ENCODE measurements at regions not wholly inside any gene's neighbourhood (a gene's known extent, or its start where the extent isn't known, plus 50 kb on each side); places are given as distances from the start of the nearest gene placed in this dataset.
"Not testable (repeated sequence)": the region's sequence is repeated elsewhere in the genome, so short reads cannot be mapped to it uniquely, and the experiment has no call there.

DNA sequence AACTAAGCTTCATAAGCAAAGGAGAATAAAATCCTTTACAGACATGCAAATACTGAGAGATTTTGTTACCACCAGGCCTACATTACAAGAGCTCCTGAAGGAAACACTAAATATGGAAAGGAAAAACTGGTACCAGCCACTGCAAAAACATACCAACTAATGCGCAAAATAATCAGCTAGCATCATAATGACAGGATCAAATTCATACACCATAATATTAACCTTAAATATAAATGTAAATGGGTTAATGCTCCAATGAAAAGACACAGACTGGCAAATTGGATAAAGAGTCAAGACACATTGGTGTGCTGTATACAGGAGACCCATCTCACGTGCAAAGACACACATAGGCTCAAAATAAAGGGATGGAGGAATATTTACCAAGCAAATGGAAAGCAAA is 80.3 kb upstream of the SLC35F3 start:
- H3K27me3 ChIP-seq (ENCODE audit: insufficient read depth, low read length); H3K9me3 ChIP-seq (ENCODE audit: control insufficient read depth in 1 of 2, low read length in 2 of 2); H3K27ac Mint-ChIP-seq; H3K4me3 ChIP-seq (ENCODE audit: low read length in 2 of 2); intact Hi-C loops (cut with micrococcal nuclease); H3K4me1 Mint-ChIP-seq; CTCF ChIA-PET (ENCODE audit: partially characterized antibody); DNase-seq; H3K4me1 ChIP-seq (ENCODE audit: insufficient read depth, low read length); H3K36me3 Mint-ChIP-seq; H3K4me3 Mint-ChIP-seq; H3K27me3 Mint-ChIP-seq; H3K27ac ChIP-seq (ENCODE audit: low read depth, low read length); H3K36me3 ChIP-seq (ENCODE audit: insufficient read depth, low read length); POLR2A ChIA-PET (ENCODE audit: partially characterized antibody): not testable (repeated sequence)
- H3K9me3 Mint-ChIP-seq: peaks cover 0 to 24% (median 13%) of the 10 kb centered on the region in 8 donors

DNA sequence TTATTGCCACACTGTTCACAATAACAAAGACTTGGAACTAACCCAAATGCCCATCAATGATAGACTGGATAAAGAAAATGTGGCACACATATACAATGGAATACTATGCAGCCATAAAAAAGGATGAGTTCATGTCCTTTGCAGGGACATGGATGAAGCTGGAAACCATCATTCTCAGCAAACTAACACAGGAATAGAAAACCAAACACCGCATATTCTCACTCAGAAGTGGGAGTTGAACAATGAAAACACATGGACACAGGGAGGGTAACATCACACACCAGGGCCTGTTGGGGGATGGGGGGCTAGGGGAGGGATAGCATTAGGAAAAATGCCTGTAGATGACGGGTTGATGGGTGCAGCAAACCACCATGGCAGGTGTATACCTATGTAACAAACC is 76.5 kb upstream of the SLC35F3 start:
- DNase-seq; H3K4me3 ChIP-seq (ENCODE audit: low read length in 2 of 2); H3K27me3 Mint-ChIP-seq; H3K4me1 ChIP-seq (ENCODE audit: insufficient read depth, low read length); H3K36me3 ChIP-seq (ENCODE audit: insufficient read depth, low read length); H3K27me3 ChIP-seq (ENCODE audit: insufficient read depth, low read length); H3K4me3 Mint-ChIP-seq; H3K4me1 Mint-ChIP-seq; H3K9me3 ChIP-seq (ENCODE audit: control insufficient read depth in 1 of 2, low read length in 2 of 2); H3K36me3 Mint-ChIP-seq; H3K27ac Mint-ChIP-seq; POLR2A ChIA-PET (ENCODE audit: partially characterized antibody); CTCF ChIA-PET (ENCODE audit: partially characterized antibody); H3K27ac ChIP-seq (ENCODE audit: low read depth, low read length); intact Hi-C loops (cut with micrococcal nuclease): not testable (repeated sequence)
- peaks cover 0 to 56% (median 30%) of the 10 kb centered on the region in 8 donors for H3K9me3 Mint-ChIP-seq

DNA sequence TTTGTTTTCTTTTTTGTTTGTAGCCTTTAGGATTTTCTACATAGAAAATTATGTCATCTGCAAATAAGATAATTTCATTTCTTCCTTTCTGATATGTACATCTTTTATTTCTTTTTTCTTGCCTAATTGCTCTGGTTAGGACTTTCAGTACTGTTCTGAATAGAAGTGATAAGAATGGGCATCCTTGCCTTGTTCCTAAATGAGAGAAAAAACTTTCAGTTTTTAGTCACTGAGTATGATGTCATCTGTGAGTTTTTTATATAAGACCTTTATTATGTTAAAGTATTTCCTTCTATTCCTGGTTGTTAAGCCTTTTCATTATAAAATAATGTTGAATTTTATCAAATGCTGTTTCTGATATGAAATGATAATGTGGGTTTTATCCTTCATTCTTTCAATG is 76.0 kb upstream of the SLC35F3 start:
- no peak overlapping the region for H3K4me3 ChIP-seq (ENCODE audit: low read length in 2 of 2)
- H3K27me3 ChIP-seq (ENCODE audit: insufficient read depth, low read length): no peaks in the 10 kb centered on the region
- Mint-ChIP-seq H3K27me3 (peaks cover 0 to 2% of the 10 kb centered on the region in 2 donors), H3K4me3 (no peak overlapping the region), H3K27ac (no peak overlapping the region), H3K36me3 (no peaks in the 10 kb centered on the region), H3K9me3 (peaks cover 0 to 57% (median 30%) of the 10 kb centered on the region in 8 donors), H3K4me1 (no peaks in the 10 kb centered on the region)
- no peaks in the 10 kb centered on the region for H3K9me3 ChIP-seq (ENCODE audit: control insufficient read depth in 1 of 2, low read length in 2 of 2)
- no peaks in the 10 kb centered on the region for H3K36me3 ChIP-seq (ENCODE audit: insufficient read depth, low read length)
- no peaks in the 10 kb centered on the region for H3K4me1 ChIP-seq (ENCODE audit: insufficient read depth, low read length)
- POLR2A ChIA-PET (ENCODE audit: partially characterized antibody): no interaction called here
- no peak overlapping the region for H3K27ac ChIP-seq (ENCODE audit: low read depth, low read length)
- DNase-seq: no peak
- intact Hi-C loops (cut with micrococcal nuclease): no loop called here
- CTCF ChIA-PET (ENCODE audit: partially characterized antibody): no interaction called here

DNA sequence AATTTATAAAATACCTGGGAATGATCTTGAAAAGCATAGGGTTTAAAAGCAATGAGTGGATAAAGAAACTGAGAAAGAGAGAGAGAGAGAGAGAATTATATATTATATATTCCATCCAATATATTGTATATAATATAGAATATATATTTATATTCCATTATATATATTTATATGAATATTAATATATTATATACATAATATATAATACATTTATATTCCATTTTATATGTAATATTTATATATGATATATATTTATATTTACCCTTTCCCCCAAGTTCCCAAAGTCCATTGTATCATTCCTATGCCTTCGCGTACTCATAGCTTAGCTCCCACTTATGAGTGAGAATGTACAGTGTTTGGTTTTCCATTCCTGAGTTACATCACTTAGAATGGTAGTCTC is 69.9 kb upstream of the SLC35F3 start:
- no peaks in the 10 kb centered on the region for H3K4me1 ChIP-seq (ENCODE audit: insufficient read depth, low read length)
- ChIA-PET CTCF (ENCODE audit: partially characterized antibody) (no interaction called here), POLR2A (ENCODE audit: partially characterized antibody) (no interaction called here)
- H3K9me3 Mint-ChIP-seq: peaks cover 0 to 41% (median 20%) of the 10 kb centered on the region in 8 donors
- intact Hi-C loops (cut with micrococcal nuclease): no loop called here
- no peak overlapping the region for H3K4me3 Mint-ChIP-seq
- no peaks in the 10 kb centered on the region for H3K9me3 ChIP-seq (ENCODE audit: control insufficient read depth in 1 of 2, low read length in 2 of 2)
- peaks cover 0 to 1% of the 10 kb centered on the region in 2 donors for H3K27me3 Mint-ChIP-seq
- no peak overlapping the region for H3K4me3 ChIP-seq (ENCODE audit: low read length in 2 of 2)
- H3K27ac Mint-ChIP-seq: no peak overlapping the region
- no peaks in the 10 kb centered on the region for H3K27me3 ChIP-seq (ENCODE audit: insufficient read depth, low read length)
- no peaks in the 10 kb centered on the region for H3K36me3 Mint-ChIP-seq
- H3K36me3 ChIP-seq (ENCODE audit: insufficient read depth, low read length): no peaks in the 10 kb centered on the region
- no peak for DNase-seq
- H3K4me1 Mint-ChIP-seq: no peaks in the 10 kb centered on the region
- H3K27ac ChIP-seq (ENCODE audit: low read depth, low read length): no peak overlapping the region

DNA sequence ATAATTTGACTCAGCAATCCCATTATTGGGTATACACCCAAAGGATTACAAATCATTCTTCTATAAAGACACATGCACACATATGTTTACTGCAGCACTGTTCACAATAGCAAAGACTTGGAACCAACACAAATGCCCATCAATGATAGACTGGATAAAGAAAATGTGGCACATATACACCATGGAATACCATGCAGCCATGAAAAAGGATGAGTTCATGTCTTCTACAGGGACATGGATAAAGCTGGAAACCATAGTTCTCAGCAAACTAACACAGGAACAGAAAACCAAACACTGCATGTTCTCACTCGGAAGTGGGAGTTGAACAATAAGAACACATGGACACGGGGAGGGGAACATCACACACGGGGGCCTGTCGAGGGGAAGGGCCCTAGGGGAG is 66.3 kb upstream of the SLC35F3 start:
- H3K9me3 ChIP-seq (ENCODE audit: control insufficient read depth in 1 of 2, low read length in 2 of 2); H3K4me3 ChIP-seq (ENCODE audit: low read length in 2 of 2); DNase-seq; H3K4me1 Mint-ChIP-seq; H3K27me3 Mint-ChIP-seq; H3K36me3 Mint-ChIP-seq; intact Hi-C loops (cut with micrococcal nuclease); H3K27ac ChIP-seq (ENCODE audit: low read depth, low read length); H3K4me1 ChIP-seq (ENCODE audit: insufficient read depth, low read length); POLR2A ChIA-PET (ENCODE audit: partially characterized antibody); CTCF ChIA-PET (ENCODE audit: partially characterized antibody); H3K27me3 ChIP-seq (ENCODE audit: insufficient read depth, low read length); H3K27ac Mint-ChIP-seq; H3K36me3 ChIP-seq (ENCODE audit: insufficient read depth, low read length); H3K4me3 Mint-ChIP-seq: not testable (repeated sequence)
- H3K9me3 Mint-ChIP-seq: peaks cover 0 to 21% (median 11%) of the 10 kb centered on the region in 8 donors

DNA sequence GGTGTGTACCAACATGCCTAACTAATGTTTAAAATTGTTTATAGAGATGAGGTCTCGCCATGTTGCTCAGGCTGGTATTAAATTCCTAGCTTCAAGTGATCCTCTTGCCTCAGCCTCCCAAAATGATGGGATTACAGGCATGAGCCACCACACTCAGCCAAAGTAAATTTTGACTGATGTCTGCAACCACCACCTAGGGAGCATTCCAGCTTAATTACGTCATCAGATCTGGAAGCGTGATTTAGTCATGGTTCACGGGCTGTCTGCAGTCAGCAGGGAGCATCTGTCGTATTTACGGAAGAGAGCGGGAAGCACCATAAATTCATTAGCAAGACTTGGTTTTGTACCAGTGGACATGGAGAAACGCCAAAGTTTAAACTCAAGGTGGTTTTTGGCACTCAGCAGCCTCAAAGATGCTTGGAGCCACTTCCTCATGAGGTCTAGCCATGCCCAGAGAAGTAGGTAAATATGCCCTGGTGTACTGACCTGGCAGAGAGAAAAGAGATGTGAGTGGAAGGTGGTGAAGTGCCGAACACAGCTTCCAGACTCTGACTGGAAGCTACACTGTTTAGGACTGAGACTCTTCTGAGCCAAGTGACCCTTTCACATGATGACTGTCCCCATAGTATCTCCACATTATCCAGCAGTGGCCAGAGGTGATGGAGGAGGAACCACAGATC is 60.8 kb upstream of the SLC35F3 start:
- Histone ChIP-seq H3K4me3 (ENCODE audit: low read length in 2 of 2) (no peak overlapping the region), H3K36me3 (ENCODE audit: insufficient read depth, low read length) (no peaks in the 10 kb centered on the region), H3K4me1 (ENCODE audit: insufficient read depth, low read length) (no peaks in the 10 kb centered on the region), H3K9me3 (ENCODE audit: control insufficient read depth in 1 of 2, low read length in 2 of 2) (no peaks in the 10 kb centered on the region), H3K27me3 (ENCODE audit: insufficient read depth, low read length) (no peaks in the 10 kb centered on the region), H3K27ac (ENCODE audit: low read depth, low read length) (no peak overlapping the region)
- Mint-ChIP-seq H3K27me3 (peaks cover 1 to 2% of the 10 kb centered on the region in 2 donors), H3K4me1 (no peaks in the 10 kb centered on the region), H3K27ac (no peak overlapping the region), H3K9me3 (peaks cover 2 to 30% (median 10%) of the 10 kb centered on the region in 8 donors), H3K4me3 (no peak overlapping the region), H3K36me3 (no peaks in the 10 kb centered on the region)
- no peak for DNase-seq
- ChIA-PET CTCF (ENCODE audit: partially characterized antibody) (no interaction called here), POLR2A (ENCODE audit: partially characterized antibody) (no interaction called here)
- intact Hi-C loops (cut with micrococcal nuclease): no loop called here

DNA sequence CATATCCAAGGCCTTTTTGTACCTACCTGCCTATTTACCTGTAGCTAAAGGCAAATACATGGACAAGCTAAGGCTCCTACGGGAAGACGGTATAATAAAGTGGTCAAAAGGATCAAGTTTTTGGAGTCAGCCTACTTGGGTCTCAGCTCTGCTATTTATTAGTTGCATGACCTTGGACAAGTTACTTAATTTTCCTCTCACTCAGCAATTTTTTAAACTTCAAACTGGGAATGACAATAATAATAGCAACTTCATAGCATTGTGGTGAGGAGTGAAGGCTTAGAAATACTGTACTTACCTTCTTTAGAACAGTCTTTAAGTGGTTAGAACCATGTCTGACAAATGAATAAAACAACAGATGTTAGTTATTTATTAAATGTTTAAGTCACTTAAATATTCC is 60.2 kb upstream of the SLC35F3 start:
- no peak overlapping the region for H3K27ac ChIP-seq (ENCODE audit: low read depth, low read length)
- no peaks in the 10 kb centered on the region for H3K9me3 ChIP-seq (ENCODE audit: control insufficient read depth in 1 of 2, low read length in 2 of 2)
- Mint-ChIP-seq H3K27me3 (peaks cover 1 to 2% of the 10 kb centered on the region in 2 donors), H3K36me3 (no peaks in the 10 kb centered on the region), H3K4me1 (no peaks in the 10 kb centered on the region), H3K9me3 (peaks cover 3 to 32% (median 10%) of the 10 kb centered on the region in 8 donors), H3K27ac (no peak overlapping the region), H3K4me3 (no peak overlapping the region)
- CTCF ChIA-PET (ENCODE audit: partially characterized antibody): no interaction called here
- H3K36me3 ChIP-seq (ENCODE audit: insufficient read depth, low read length): no peaks in the 10 kb centered on the region
- intact Hi-C loops (cut with micrococcal nuclease): no loop called here
- POLR2A ChIA-PET (ENCODE audit: partially characterized antibody): no interaction called here
- no peaks in the 10 kb centered on the region for H3K27me3 ChIP-seq (ENCODE audit: insufficient read depth, low read length)
- no peak overlapping the region for H3K4me3 ChIP-seq (ENCODE audit: low read length in 2 of 2)
- no peaks in the 10 kb centered on the region for H3K4me1 ChIP-seq (ENCODE audit: insufficient read depth, low read length)
- DNase-seq: no peak

DNA sequence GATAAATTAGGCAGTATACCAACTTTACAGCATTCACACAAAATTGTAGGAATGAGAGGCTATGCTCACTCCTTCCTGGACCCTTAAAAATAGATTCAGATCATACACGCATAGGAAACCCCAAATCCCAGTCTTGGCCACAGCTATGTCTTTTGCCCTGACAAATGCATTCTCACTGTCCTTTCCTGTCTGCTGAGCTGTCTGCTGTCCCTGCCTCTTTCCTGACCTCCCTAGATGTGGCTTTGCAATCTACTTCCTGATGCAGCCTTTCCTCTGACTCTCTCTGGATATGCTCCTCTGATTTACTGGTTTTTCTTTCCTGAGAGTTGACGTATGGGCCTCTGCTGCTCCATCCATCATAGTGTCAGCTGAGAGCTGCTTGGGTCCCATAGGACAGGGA is 59.8 kb upstream of the SLC35F3 start:
- H3K27me3 Mint-ChIP-seq: peaks cover 1 to 2% of the 10 kb centered on the region in 2 donors
- no peaks in the 10 kb centered on the region for H3K4me1 ChIP-seq (ENCODE audit: insufficient read depth, low read length)
- POLR2A ChIA-PET (ENCODE audit: partially characterized antibody): no interaction called here
- no peaks in the 10 kb centered on the region for H3K36me3 Mint-ChIP-seq
- H3K4me3 Mint-ChIP-seq: no peak overlapping the region
- intact Hi-C loops (cut with micrococcal nuclease): no loop called here
- H3K9me3 ChIP-seq (ENCODE audit: control insufficient read depth in 1 of 2, low read length in 2 of 2): no peaks in the 10 kb centered on the region
- no peak overlapping the region for H3K27ac Mint-ChIP-seq
- DNase-seq: no peak
- H3K4me3 ChIP-seq (ENCODE audit: low read length in 2 of 2): no peak overlapping the region
- no peaks in the 10 kb centered on the region for H3K4me1 Mint-ChIP-seq
- CTCF ChIA-PET (ENCODE audit: partially characterized antibody): no interaction called here
- H3K9me3 Mint-ChIP-seq: peaks cover 3 to 28% (median 9%) of the 10 kb centered on the region in 8 donors
- no peaks in the 10 kb centered on the region for H3K27me3 ChIP-seq (ENCODE audit: insufficient read depth, low read length)
- H3K36me3 ChIP-seq (ENCODE audit: insufficient read depth, low read length): no peaks in the 10 kb centered on the region
- H3K27ac ChIP-seq (ENCODE audit: low read depth, low read length): no peak overlapping the region

Data from CD4-positive, alpha-beta memory T cell (primary cell).